ENCODE measurements at regions not wholly inside any gene's neighbourhood (a gene's known extent, or its start where the extent isn't known, plus 50 kb on each side); places are given as distances from the start of the nearest gene placed in this dataset.

- TF ChIP-seq MAX (IDR thresholded peaks at IDR 0.05) (no peak), USF1 (IDR thresholded peaks at IDR 0.05) (no peak), CEBPB (IDR thresholded peaks at IDR 0.05) (no peak)
Measured at GRCh38 chr16:58960034-58960433, 225.9 kb upstream of the GOT2 start.

- no peak for TF ChIP-seq TEAD4 (IDR thresholded peaks at IDR 0.05)
- TF ChIP-seq RAD21 (IDR thresholded peaks at IDR 0.05; ENCODE audit: low read depth): no peak
- no peak for TF ChIP-seq MAX (IDR thresholded peaks at IDR 0.05)
Measured at GRCh38 chr16:58958749-58959148, 224.6 kb upstream of the GOT2 start.

GRCh38 chr16:58948244-58948643 lies 214.1 kb upstream of the GOT2 start:
- TF ChIP-seq NFIC (IDR thresholded peaks at IDR 0.05) (no peak), TCF12 (IDR thresholded peaks at IDR 0.05; ENCODE audit: low read depth) (no peak), MAX (IDR thresholded peaks at IDR 0.05) (no peak), TAF1 (IDR thresholded peaks at IDR 0.05; ENCODE audit: low read depth) (no peak), EGR1 (IDR thresholded peaks at IDR 0.05) (no peak), CEBPB (IDR thresholded peaks at IDR 0.05) (no peak), YY1 (IDR thresholded peaks at IDR 0.05; ENCODE audit: low read depth) (no peak), EP300 (IDR thresholded peaks at IDR 0.05; ENCODE audit: borderline replicate concordance) (no peak), FOXM1 (IDR thresholded peaks at IDR 0.05; ENCODE audit: borderline replicate concordance, low read depth) (no peak), USF1 (IDR thresholded peaks at IDR 0.05) (no peak), RAD21 (IDR thresholded peaks at IDR 0.05; ENCODE audit: low read depth) (no peak), ZBTB7A (IDR thresholded peaks at IDR 0.05; ENCODE audit: low read depth) (no peak), TEAD4 (IDR thresholded peaks at IDR 0.05) (no peak), CREB1 (IDR thresholded peaks at IDR 0.05; ENCODE audit: low read depth) (no peak), REST (IDR thresholded peaks at IDR 0.05; ENCODE audit: low read depth) (no peak)

GRCh38 chr16:58940609-58941008 lies 206.5 kb upstream of the GOT2 start:
- no peak for TF ChIP-seq TAF1 (IDR thresholded peaks at IDR 0.05; ENCODE audit: low read depth)
- TF ChIP-seq NFIC (IDR thresholded peaks at IDR 0.05): no peak
- no peak for TF ChIP-seq REST (IDR thresholded peaks at IDR 0.05; ENCODE audit: low read depth)
- TF ChIP-seq RAD21 (IDR thresholded peaks at IDR 0.05; ENCODE audit: low read depth): no peak
- no peak for TF ChIP-seq YY1 (IDR thresholded peaks at IDR 0.05; ENCODE audit: low read depth)
- no peak for TF ChIP-seq ZBTB7A (IDR thresholded peaks at IDR 0.05; ENCODE audit: low read depth)
- no peak for TF ChIP-seq FOXM1 (IDR thresholded peaks at IDR 0.05; ENCODE audit: borderline replicate concordance, low read depth)
- no peak for TF ChIP-seq EP300 (IDR thresholded peaks at IDR 0.05; ENCODE audit: borderline replicate concordance)
- no peak for TF ChIP-seq TCF12 (IDR thresholded peaks at IDR 0.05; ENCODE audit: low read depth)
- no peak for TF ChIP-seq MAX (IDR thresholded peaks at IDR 0.05)
- TF ChIP-seq CREB1 (IDR thresholded peaks at IDR 0.05; ENCODE audit: low read depth): no peak

- TF ChIP-seq TAF1 (IDR thresholded peaks at IDR 0.05; ENCODE audit: low read depth) (no peak), TEAD4 (IDR thresholded peaks at IDR 0.05) (no peak), USF1 (IDR thresholded peaks at IDR 0.05) (no peak)
Measured at GRCh38 chr16:58938811-58939210, 204.7 kb upstream of the GOT2 start.

GRCh38 chr16:58937661-58938060 lies 203.5 kb upstream of the GOT2 start:
- TF ChIP-seq TEAD4 (IDR thresholded peaks at IDR 0.05) (no peak), EGR1 (IDR thresholded peaks at IDR 0.05) (no peak), CEBPB (IDR thresholded peaks at IDR 0.05) (no peak), NFIC (IDR thresholded peaks at IDR 0.05) (no peak), USF1 (IDR thresholded peaks at IDR 0.05) (no peak), TAF1 (IDR thresholded peaks at IDR 0.05; ENCODE audit: low read depth) (no peak), CREB1 (IDR thresholded peaks at IDR 0.05; ENCODE audit: low read depth) (no peak), ZBTB7A (IDR thresholded peaks at IDR 0.05; ENCODE audit: low read depth) (no peak), FOXM1 (IDR thresholded peaks at IDR 0.05; ENCODE audit: borderline replicate concordance, low read depth) (no peak), REST (IDR thresholded peaks at IDR 0.05; ENCODE audit: low read depth) (no peak), MAX (IDR thresholded peaks at IDR 0.05) (no peak), TCF12 (IDR thresholded peaks at IDR 0.05; ENCODE audit: low read depth) (no peak), RAD21 (IDR thresholded peaks at IDR 0.05; ENCODE audit: low read depth) (no peak), EP300 (IDR thresholded peaks at IDR 0.05; ENCODE audit: borderline replicate concordance) (no peak), YY1 (IDR thresholded peaks at IDR 0.05; ENCODE audit: low read depth) (no peak)
